Parathyroid adenoma (tissue), 2 donors: ENCODE measurements at regions not wholly inside any gene's neighbourhood (a gene's known extent, or its start where the extent isn't known, plus 50 kb on each side); places are given as distances from the start of the nearest gene placed in this dataset.
"Not testable (repeated sequence)": the region's sequence is repeated elsewhere in the genome, so short reads cannot be mapped to it uniquely, and the experiment has no call there.

Experiments
- H2AFZ ChIP-seq: fragments of 300-600 bp; sonication (generic); one replicate; pipeline ENCODE4 v1.7.0; 2017; ENCODE audit warnings: antibody characterized with exemption, mild to moderate bottlenecking
- H3K27ac ChIP-seq: fragments of 300-600 bp; sonication (generic); one replicate; pipeline ENCODE4 v1.7.0; 2017
- H3K27me3 ChIP-seq: fragments of 300-600 bp; sonication (generic); one replicate; pipeline ENCODE4 v1.7.0; 2017; ENCODE audit warnings: low read length; ENCODE audit not compliant: control insufficient read depth, insufficient read depth
- H3K36me3 ChIP-seq: fragments of 300-600 bp; sonication (generic); one replicate; pipeline ENCODE4 v1.7.0; 2017; ENCODE audit warnings: low read length; ENCODE audit not compliant: control insufficient read depth, insufficient read depth
- H3K4me1 ChIP-seq: fragments of 300-600 bp; sonication (generic); one replicate; pipeline ENCODE4 v1.7.0; 2017; ENCODE audit warnings: control low read depth
- H3K4me2 ChIP-seq: fragments of 300-600 bp; sonication (generic); one replicate; pipeline ENCODE4 v1.7.0; 2017; ENCODE audit warnings: low read length
- H3K4me3 ChIP-seq: fragments of 300-600 bp; sonication (generic); one replicate; pipeline ENCODE4 v1.7.0; 2017; ENCODE audit warnings: low read depth, low read length
- H3K79me2 ChIP-seq: fragments of 300-600 bp; sonication (generic); one replicate; pipeline ENCODE4 v1.7.0; 2017; ENCODE audit warnings: control low read depth
- H3K9ac ChIP-seq: fragments of 300-600 bp; sonication (generic); one replicate; pipeline ENCODE4 v1.7.0; 2017; ENCODE audit warnings: mild to moderate bottlenecking
- H3K9me3 ChIP-seq: fragments of 300-600 bp; sonication (generic); one replicate; pipeline ENCODE4 v1.7.0; 2017; ENCODE audit warnings: low read length; ENCODE audit not compliant: control insufficient read depth
- CTCF ChIP-seq: fragments of 300-600 bp; sonication (generic); IDR thresholded peaks from one replicate; pipeline ENCODE4 v1.7.0; 2017; ENCODE audit warnings: antibody characterized with exemption, mild to moderate bottlenecking
- donor health status: primary hyperparathyroidism.

DNA sequence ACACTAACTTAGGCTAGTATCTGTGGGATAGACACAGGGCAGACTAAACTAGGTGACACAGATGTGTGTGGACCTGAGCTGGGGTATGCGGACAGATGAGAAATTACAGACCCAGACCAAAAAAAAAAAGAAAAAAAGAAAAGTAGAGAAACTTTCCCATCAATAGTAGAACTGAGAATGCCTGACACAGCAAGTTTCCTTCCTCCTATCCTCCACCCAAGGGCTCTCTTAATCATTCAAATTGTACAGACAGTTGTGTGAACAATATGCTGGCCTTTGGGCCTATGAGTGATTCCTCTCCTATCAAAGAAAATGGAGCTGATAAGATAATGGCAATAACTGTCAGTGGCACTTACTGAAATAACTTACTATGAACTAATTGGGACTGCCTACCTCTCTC is 226.7 kb upstream of the PRDM1 start:
- Histone ChIP-seq H3K36me3 (no peaks in the 10 kb centered on the region), H3K27ac (no peak overlapping the region), H3K27me3 (no peaks in the 10 kb centered on the region), H3K9ac (no peak overlapping the region), H3K4me2 (no peak overlapping the region), H3K4me3 (no peak overlapping the region), H2AFZ (no peak overlapping the region), H3K4me1 (no peaks in the 10 kb centered on the region), H3K9me3 (no peaks in the 10 kb centered on the region), H3K79me2 (no peaks in the 10 kb centered on the region)
- TF ChIP-seq CTCF: no peak

DNA sequence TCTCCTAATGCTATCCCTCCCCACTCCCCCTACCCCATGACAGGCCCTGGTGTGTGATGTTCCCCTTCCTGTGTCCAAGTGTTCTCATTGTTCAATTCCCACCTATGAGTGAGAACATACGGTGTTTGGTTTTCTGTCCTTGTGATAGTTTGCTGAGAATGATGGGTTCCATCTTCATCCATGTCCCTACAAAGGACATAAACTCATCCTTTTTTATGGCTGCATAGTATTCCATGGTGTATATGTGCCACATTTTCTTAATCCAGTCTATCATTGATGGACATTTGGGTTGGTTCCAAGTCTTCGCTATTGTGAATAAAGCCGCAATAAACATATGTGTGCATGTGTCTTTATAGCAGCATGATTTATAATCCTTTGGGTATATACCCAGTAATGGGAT is 227.5 kb upstream of the PRDM1 start:
- H3K27me3 ChIP-seq, H3K9me3 ChIP-seq, H3K4me2 ChIP-seq, H2AFZ ChIP-seq, H3K79me2 ChIP-seq, H3K4me1 ChIP-seq, H3K27ac ChIP-seq, H3K4me3 ChIP-seq, H3K9ac ChIP-seq, H3K36me3 ChIP-seq: not testable (repeated sequence)

DNA sequence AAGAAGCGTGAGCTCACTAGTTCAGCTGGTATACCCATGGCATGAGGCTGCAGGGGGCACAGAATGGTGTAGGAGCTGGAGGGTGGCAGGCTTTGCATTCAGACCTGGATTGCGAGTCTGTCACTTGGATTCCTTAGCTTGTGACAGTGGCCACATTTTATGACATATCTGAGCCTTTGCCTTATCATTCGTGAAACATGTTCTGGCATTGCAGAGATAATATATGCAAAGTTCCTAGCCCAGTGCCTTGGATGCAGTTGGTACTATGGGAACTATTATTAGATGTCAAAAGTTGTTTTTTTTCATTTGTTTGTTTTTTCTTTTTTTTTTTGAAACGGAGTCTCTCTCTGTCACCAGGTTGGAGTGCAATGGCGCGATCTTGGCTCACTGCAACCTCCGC is 230.7 kb upstream of the PRDM1 start:
- Histone ChIP-seq H3K27me3 (no peaks in the 10 kb centered on the region), H3K4me2 (no peak overlapping the region), H3K9ac (no peak overlapping the region), H3K36me3 (no peaks in the 10 kb centered on the region), H3K4me1 (no peaks in the 10 kb centered on the region), H2AFZ (no peak overlapping the region), H3K9me3 (no peaks in the 10 kb centered on the region), H3K4me3 (no peak overlapping the region), H3K79me2 (no peaks in the 10 kb centered on the region), H3K27ac (no peak overlapping the region)
- no peak for TF ChIP-seq CTCF

- H3K79me2 ChIP-seq, H3K4me3 ChIP-seq, H3K27ac ChIP-seq, H3K27me3 ChIP-seq, H3K9me3 ChIP-seq, H3K36me3 ChIP-seq, H3K4me1 ChIP-seq, H2AFZ ChIP-seq, H3K9ac ChIP-seq, H3K4me2 ChIP-seq: not testable (repeated sequence)
Measured at GRCh38 chr6:105853979-105854378, 232.2 kb upstream of the PRDM1 start.

GRCh38 chr6:105851606-105852005 is 234.5 kb upstream of the PRDM1 start:
- no peaks in the 10 kb centered on the region for H3K27me3 ChIP-seq
- no peak overlapping the region for H3K27ac ChIP-seq
- no peak overlapping the region for H3K4me2 ChIP-seq
- H2AFZ ChIP-seq: no peak overlapping the region
- H3K4me1 ChIP-seq: no peaks in the 10 kb centered on the region
- H3K9ac ChIP-seq: no peak overlapping the region
- TF ChIP-seq CTCF: no peak
- H3K79me2 ChIP-seq: no peaks in the 10 kb centered on the region
- no peak overlapping the region for H3K4me3 ChIP-seq
- H3K36me3 ChIP-seq: no peaks in the 10 kb centered on the region
- no peaks in the 10 kb centered on the region for H3K9me3 ChIP-seq

GRCh38 chr6:105851113-105851580 is 235.0 kb upstream of the PRDM1 start:
- no peak overlapping the region for H3K9ac ChIP-seq
- H3K9me3 ChIP-seq: no peaks in the 10 kb centered on the region
- no peak for TF ChIP-seq CTCF
- H3K4me3 ChIP-seq: no peak overlapping the region
- no peaks in the 10 kb centered on the region for H3K27me3 ChIP-seq
- no peaks in the 10 kb centered on the region for H3K4me1 ChIP-seq
- H3K36me3 ChIP-seq: no peaks in the 10 kb centered on the region
- H3K79me2 ChIP-seq: no peaks in the 10 kb centered on the region
- H3K4me2 ChIP-seq: no peak overlapping the region
- H2AFZ ChIP-seq: no peak overlapping the region
- H3K27ac ChIP-seq: no peak overlapping the region
